B cell (primary cell): ENCODE measurements at regions not wholly inside any gene's neighbourhood (a gene's known extent, or its start where the extent isn't known, plus 50 kb on each side); places are given as distances from the start of the nearest gene placed in this dataset.

Experiments used
- ATAC-seq: fragments of 200-7000 bp; cut with Tn5 transposase; one replicate; pipeline ENCODE4 v1.10.0; 2021; ENCODE audit warnings: low read depth, mild to moderate bottlenecking, moderate number of reproducible peaks, moderate library complexity
- CTCF ChIA-PET: fragments of 350-600 bp; sonication (Branson Sonifier 250); formaldehyde crosslinking; loops from one replicate; lab custom pipeline; 2021; ENCODE audit warnings: antibody characterized with exemption, inconsistent platforms; lab: Charles Lee
- POLR2A ChIA-PET: fragments of 350-600 bp; sonication (Branson Sonifier 250); formaldehyde crosslinking; loops from one replicate; lab custom pipeline; 2021; ENCODE audit warnings: antibody characterized with exemption; lab: Charles Lee
- DNase-seq: peaks from one replicate; pipeline ENCODE4 v3.0.0; 2013
- H2AFZ ChIP-seq: 2 replicates; pipeline ENCODE4 v1.6.1; 2012; ENCODE audit warnings: mild to moderate bottlenecking, low read depth, low read length; ENCODE audit not compliant: insufficient read depth, poor library complexity, severe bottlenecking
- H3K27ac ChIP-seq, 2 donors: 1 replicate in 1 of 2; 2 replicates in 1 of 2; pipeline ENCODE4 v1.5.1; 2012 to 2013; ENCODE audit warnings: low read length in 2 of 2, mild to moderate bottlenecking in 2 of 2, moderate library complexity in 1 of 2
- H3K27me3 ChIP-seq, 4 experiments: fragments of 200-600 bp in 1 of 4; sonication (generic) in 1 of 4; replicated peaks in 1 of 4; 1 replicate in 2 of 4; 2 replicates in 2 of 4; pipeline versions ENCODE4 v1.6.1 to v1.7.0; 2013 to 2016; ENCODE audit warnings: low read length in 3 of 4, mild to moderate bottlenecking in 2 of 4, mixed read lengths in 1 of 4, moderate library complexity in 1 of 4; ENCODE audit not compliant: insufficient read depth in 4 of 4, control insufficient read depth in 3 of 4; ENCODE audit errors: control extremely low read depth in 1 of 4
- H3K36me3 ChIP-seq, 2 experiments: replicated peaks in 1 of 2; 1 replicate in 1 of 2; 2 replicates in 1 of 2; pipeline versions ENCODE4 v1.6.1 to v1.7.1; 2013; ENCODE audit warnings: low read length in 1 of 2; ENCODE audit not compliant: insufficient read depth in 2 of 2, control insufficient read depth in 1 of 2; ENCODE audit errors: control extremely low read depth in 1 of 2, extremely low read depth in 1 of 2
- H3K4me1 ChIP-seq, 2 donors: fragments of 200-600 bp in 1 of 2; sonication (generic) in 1 of 2; 1 replicate in 1 of 2; 2 replicates in 1 of 2; pipeline versions ENCODE4 v1.5.1 to v1.6.1; 2013 to 2017; ENCODE audit warnings: low read length in 2 of 2; ENCODE audit not compliant: control insufficient read depth in 2 of 2, insufficient read depth in 2 of 2
- H3K4me2 ChIP-seq: replicated peaks from 2 replicates; pipeline ENCODE3; 2012; ENCODE audit warnings: mild to moderate bottlenecking, low read depth, low read length; ENCODE audit not compliant: poor library complexity, severe bottlenecking
- H3K4me3 ChIP-seq, 5 experiments: fragments of 200-600 bp in 1 of 5; sonication (generic) in 1 of 5; 1 replicate in 3 of 5; 2 replicates in 2 of 5; pipeline versions ENCODE4 v1.5.1 to v1.7.0; 2011 to 2016; ENCODE audit warnings: low read length in 4 of 5, mild to moderate bottlenecking in 4 of 5, low read depth in 2 of 5, control low read depth in 1 of 5, moderate library complexity in 1 of 5; ENCODE audit not compliant: insufficient read depth in 1 of 5; ENCODE audit errors: control extremely low read depth in 1 of 5, extremely low read depth in 1 of 5
- H3K79me2 ChIP-seq: fragments of 200-600 bp; sonication (generic); one replicate; pipeline ENCODE4 v1.6.0; 2016; ENCODE audit warnings: low read length; ENCODE audit not compliant: control insufficient read depth, insufficient read depth
- H3K9ac ChIP-seq: fragments of 200-600 bp; sonication (generic); 2 replicates; pipeline ENCODE4 v1.6.1; 2017; ENCODE audit warnings: mild to moderate bottlenecking, low read length, moderate library complexity
- H3K9me3 ChIP-seq, 3 donors: one replicate each; pipeline versions ENCODE4 v1.6.1 to v1.7.1; 2013; ENCODE audit warnings: low read length in 2 of 3; ENCODE audit not compliant: control insufficient read depth in 2 of 3, insufficient read depth in 1 of 3; ENCODE audit errors: control extremely low read depth in 1 of 3
- H4K20me1 ChIP-seq: 2 replicates; pipeline ENCODE4 v1.6.0; 2012; ENCODE audit warnings: mild to moderate bottlenecking, low read length; ENCODE audit not compliant: insufficient read depth, control insufficient read depth, poor library complexity, severe bottlenecking
- H3K27ac Mint-ChIP-seq: one replicate; pipeline ENCODE4 v1.8.0; 2021; ENCODE audit warnings: mixed read lengths
- H3K27me3 Mint-ChIP-seq: one replicate; pipeline ENCODE4 v1.8.0; 2021; ENCODE audit warnings: mixed read lengths
- H3K4me1 Mint-ChIP-seq: one replicate; pipeline ENCODE4 v1.8.0; 2021; ENCODE audit warnings: mixed read lengths
- H3K4me3 Mint-ChIP-seq: one replicate; pipeline ENCODE4 v1.8.0; 2021; ENCODE audit warnings: mixed read lengths
- H3K9me3 Mint-ChIP-seq: one replicate; pipeline ENCODE4 v1.8.0; 2022; ENCODE audit warnings: mixed read lengths; ENCODE audit not compliant: insufficient read depth
- EZH2 ChIP-seq: IDR thresholded peaks from 2 replicates; pipeline ENCODE4 v1.6.1; 2012; ENCODE audit warnings: borderline replicate concordance, low read depth, mild to moderate bottlenecking, moderate library complexity, low read length; ENCODE audit not compliant: insufficient read depth, poor library complexity, severe bottlenecking
- WGBS: methylation state at CpG from one replicate; pipeline ENCODE4 v1.1.5; 2013; ENCODE audit warnings: missing lambda C conversion rate; ENCODE audit not compliant: insufficient coverage; 5-methylcytosine and 5-hydroxymethylcytosine counted together
- intact Hi-C: fragments of 100-400 bp; cut with micrococcal nuclease; formaldehyde crosslinking; loops from one replicate; pipeline ENCODE4 v1.10.0; 2022
- TF ChIP-seq, protein P1 (sequence below): fragments of 200-600 bp; IDR thresholded peaks from one replicate; pipeline ENCODE4 v1.8.0; 2022; ENCODE audit warnings: antibody characterized with exemption, mild to moderate bottlenecking

DNA sequence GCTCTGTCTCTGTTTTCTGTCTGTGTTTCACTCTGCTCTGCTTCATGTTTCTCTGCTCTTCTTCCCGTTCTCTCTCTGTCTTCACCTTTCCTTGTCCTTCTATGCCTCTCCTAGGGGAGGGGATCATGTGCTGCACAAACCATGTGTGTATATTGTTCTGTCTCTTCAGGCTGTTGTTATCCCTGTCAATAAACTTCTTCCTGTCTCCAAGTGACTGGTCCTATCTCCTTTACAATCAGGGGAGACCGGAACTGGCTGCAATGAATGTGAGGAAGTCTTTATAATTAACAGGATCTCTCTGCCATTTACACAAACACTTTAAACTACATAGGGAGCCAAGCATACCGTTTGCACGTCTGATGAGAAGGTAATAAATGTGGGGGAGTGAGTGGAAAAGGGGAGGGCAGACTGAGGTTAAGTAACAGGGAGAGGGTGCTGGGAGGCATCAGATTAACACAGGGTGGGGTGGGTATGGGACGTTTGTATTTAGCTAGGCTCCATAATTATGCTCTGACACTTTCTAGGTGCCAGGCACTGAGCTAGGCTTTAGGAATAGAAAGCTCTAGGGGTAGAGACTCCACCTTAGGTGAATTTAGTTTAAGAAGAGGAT lies 626.1 kb downstream of the DHX35 start:
- H3K9me3 ChIP-seq = no peaks in the 10 kb centered on the region
- POLR2A ChIA-PET = no interaction called here
- H3K27me3 ChIP-seq = no peaks in the 10 kb centered on the region
- TF ChIP-seq, protein P1, sequence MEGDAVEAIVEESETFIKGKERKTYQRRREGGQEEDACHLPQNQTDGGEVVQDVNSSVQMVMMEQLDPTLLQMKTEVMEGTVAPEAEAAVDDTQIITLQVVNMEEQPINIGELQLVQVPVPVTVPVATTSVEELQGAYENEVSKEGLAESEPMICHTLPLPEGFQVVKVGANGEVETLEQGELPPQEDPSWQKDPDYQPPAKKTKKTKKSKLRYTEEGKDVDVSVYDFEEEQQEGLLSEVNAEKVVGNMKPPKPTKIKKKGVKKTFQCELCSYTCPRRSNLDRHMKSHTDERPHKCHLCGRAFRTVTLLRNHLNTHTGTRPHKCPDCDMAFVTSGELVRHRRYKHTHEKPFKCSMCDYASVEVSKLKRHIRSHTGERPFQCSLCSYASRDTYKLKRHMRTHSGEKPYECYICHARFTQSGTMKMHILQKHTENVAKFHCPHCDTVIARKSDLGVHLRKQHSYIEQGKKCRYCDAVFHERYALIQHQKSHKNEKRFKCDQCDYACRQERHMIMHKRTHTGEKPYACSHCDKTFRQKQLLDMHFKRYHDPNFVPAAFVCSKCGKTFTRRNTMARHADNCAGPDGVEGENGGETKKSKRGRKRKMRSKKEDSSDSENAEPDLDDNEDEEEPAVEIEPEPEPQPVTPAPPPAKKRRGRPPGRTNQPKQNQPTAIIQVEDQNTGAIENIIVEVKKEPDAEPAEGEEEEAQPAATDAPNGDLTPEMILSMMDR = no peak
- no peak for TF ChIP-seq EZH2
- H3K4me3 ChIP-seq = no peak overlapping the region
- CTCF ChIA-PET = no interaction called here
- no peak overlapping the region for H2AFZ ChIP-seq
- no peaks in the 10 kb centered on the region for H3K4me1 Mint-ChIP-seq
- H3K9ac ChIP-seq = no peak overlapping the region
- DNase-seq (no peak), ATAC-seq (no peak)
- intact Hi-C loops = no loop called here
- H3K9me3 Mint-ChIP-seq = no peaks in the 10 kb centered on the region
- H3K27me3 Mint-ChIP-seq = peaks cover 14% of the 10 kb centered on the region
- H3K36me3 ChIP-seq = no peaks in the 10 kb centered on the region
- H3K27ac ChIP-seq = no peak overlapping the region
- no peak overlapping the region for H3K4me3 Mint-ChIP-seq
- H3K4me1 ChIP-seq = no peaks in the 10 kb centered on the region
- 0% methylated on average over 2 of the region's 5 CpGs for WGBS
- H3K4me2 ChIP-seq = no peak overlapping the region
- no peaks in the 10 kb centered on the region for H4K20me1 ChIP-seq
- no peak overlapping the region for H3K27ac Mint-ChIP-seq
- H3K79me2 ChIP-seq = no peaks in the 10 kb centered on the region

DNA sequence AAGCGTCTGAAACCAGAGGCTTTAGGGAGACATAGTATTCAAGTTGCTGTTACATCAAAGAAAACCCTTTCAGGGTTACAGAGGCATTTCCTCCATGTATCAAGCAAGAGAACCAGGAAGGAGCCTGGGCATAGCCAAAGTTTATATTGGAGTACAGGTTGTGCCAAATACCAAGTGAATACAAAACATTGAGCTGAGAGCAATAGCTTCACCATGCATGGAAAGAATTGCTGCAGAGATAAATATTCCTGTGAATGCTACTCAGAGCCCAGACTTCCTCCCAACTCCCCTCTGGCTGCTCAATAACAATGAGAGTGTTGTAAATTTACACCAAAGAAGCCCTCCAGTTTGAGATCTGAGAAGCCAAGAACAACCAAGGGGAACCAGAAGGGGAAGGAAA lies 618.9 kb downstream of the DHX35 start:
- H3K27ac Mint-ChIP-seq = no peak overlapping the region
- Histone ChIP-seq H3K36me3 (no peaks in the 10 kb centered on the region), H3K9ac (no peak overlapping the region), H4K20me1 (no peaks in the 10 kb centered on the region), H3K4me3 (no peak overlapping the region), H3K79me2 (no peaks in the 10 kb centered on the region), H3K4me2 (no peak overlapping the region), H3K9me3 (no peaks in the 10 kb centered on the region), H3K4me1 (no peaks in the 10 kb centered on the region), H2AFZ (no peak overlapping the region), H3K27me3 (no peaks in the 10 kb centered on the region), H3K27ac (no peak overlapping the region)
- intact Hi-C loops = no loop called here
- no peaks in the 10 kb centered on the region for H3K4me1 Mint-ChIP-seq
- DNase-seq (no peak), ATAC-seq (no peak)
- ChIA-PET CTCF (no interaction called here), POLR2A (no interaction called here)
- no peaks in the 10 kb centered on the region for H3K9me3 Mint-ChIP-seq
- TF ChIP-seq EZH2 = no peak
- TF ChIP-seq, protein P1 = no peak
- no peaks in the 10 kb centered on the region for H3K27me3 Mint-ChIP-seq
- H3K4me3 Mint-ChIP-seq = no peak overlapping the region
- WGBS = no CpG with 5 or more reads among the region's 1 CpG
